IMR-90 (cell line): ENCODE measurements at regions not wholly inside any gene's neighbourhood (a gene's known extent, or its start where the extent isn't known, plus 50 kb on each side); places are given as distances from the start of the nearest gene placed in this dataset.

Experiments used
- ATAC-seq: fragments of 200-7000 bp; cut with Tn5 transposase; 2 replicates; pipeline ENCODE4 v1.9.1; 2020; ENCODE audit warnings: low read depth, mild to moderate bottlenecking, moderate library complexity
- BruUV-seq: library from RNA; stranded (reverse); fragments of 400-500 nt; replicated peaks from 2 replicates; lab custom pipeline; 2021; lab: Mats Ljungman, UMichigan
- CTCF ChIA-PET: fragments of 300-600 bp; formaldehyde crosslinking; extraction: SDS; loops from one replicate; lab custom pipeline; 2021; ENCODE audit warnings: antibody characterized with exemption; lab: Yijun Ruan, JAX
- POLR2A ChIA-PET: fragments of 300-600 bp; sonication (Branson Sonifier 250); formaldehyde crosslinking; loops from one replicate; lab custom pipeline; 2022; ENCODE audit warnings: antibody characterized with exemption; ENCODE audit not compliant: unreplicated experiment; lab: Charles Lee
- DNase-seq: peaks from one replicate; pipeline ENCODE4 v3.0.0; 2013
- H2AFZ ChIP-seq: replicated peaks from 2 replicates; pipeline ENCODE3; 2013; ENCODE audit warnings: low read length, mild to moderate bottlenecking; ENCODE audit not compliant: poor library complexity
- H2AK5ac ChIP-seq: 2 replicates; pipeline ENCODE4 v1.6.1; 2013; ENCODE audit warnings: low read depth, low read length, inconsistent platforms
- H2AK9ac ChIP-seq: replicated peaks from 2 replicates; pipeline ENCODE3; 2013; ENCODE audit warnings: mild to moderate bottlenecking, low read depth, low read length, moderate library complexity; ENCODE audit not compliant: poor library complexity
- H2BK120ac ChIP-seq: 2 replicates; pipeline ENCODE4 v1.6.1; 2013; ENCODE audit warnings: low read depth, low read length, inconsistent platforms
- H2BK15ac ChIP-seq: 3 replicates; pipeline ENCODE4 v1.6.1; 2013; ENCODE audit warnings: low read depth, low read length, inconsistent platforms
- H2BK20ac ChIP-seq: 2 replicates; pipeline ENCODE4 v1.6.1; 2013; ENCODE audit warnings: low read depth, mild to moderate bottlenecking, inconsistent platforms, low read length, moderate library complexity
- H2BK5ac ChIP-seq: 2 replicates; pipeline ENCODE4 v1.6.1; 2013; ENCODE audit warnings: mild to moderate bottlenecking, low read depth, low read length, inconsistent platforms; ENCODE audit not compliant: poor library complexity, severe bottlenecking
- H3K14ac ChIP-seq: replicated peaks from 2 replicates; pipeline ENCODE4 v1.6.1; 2013; ENCODE audit warnings: low read depth, low read length, inconsistent platforms
- H3K18ac ChIP-seq: 2 replicates; pipeline ENCODE4 v1.6.1; 2013; ENCODE audit warnings: low read depth, low read length, control low read depth
- H3K23ac ChIP-seq: 2 replicates; pipeline ENCODE4 v1.6.1; 2013; ENCODE audit warnings: low read depth, low read length, inconsistent platforms
- H3K27ac ChIP-seq: 2 replicates; pipeline ENCODE4 v1.5.1; 2013; ENCODE audit warnings: mild to moderate bottlenecking, control low read depth, low read length; ENCODE audit not compliant: insufficient read depth
- H3K27me3 ChIP-seq: 2 replicates; pipeline ENCODE4 v1.6.1; 2013; ENCODE audit warnings: low read length; ENCODE audit not compliant: control insufficient read depth, insufficient read depth
- H3K36me3 ChIP-seq: 2 replicates; pipeline ENCODE4 v1.6.1; 2013; ENCODE audit warnings: low read length, mixed read lengths; ENCODE audit not compliant: control insufficient read depth, insufficient read depth
- H3K4ac ChIP-seq: 2 replicates; pipeline ENCODE4 v1.6.1; 2013; ENCODE audit warnings: low read depth, low read length, inconsistent platforms
- H3K4me1 ChIP-seq: 2 replicates; pipeline ENCODE4 v1.6.1; 2013; ENCODE audit warnings: low read length, mixed read lengths; ENCODE audit not compliant: control insufficient read depth, insufficient read depth
- H3K4me2 ChIP-seq: 2 replicates; pipeline ENCODE4 v1.6.1; 2013; ENCODE audit warnings: low read depth, mild to moderate bottlenecking, control low read depth, low read length, moderate library complexity
- H3K4me3 ChIP-seq: 2 replicates; pipeline ENCODE4 v1.5.1; 2013; ENCODE audit warnings: low read depth, mild to moderate bottlenecking, control low read depth, low read length, moderate library complexity; ENCODE audit not compliant: insufficient read depth
- H3K56ac ChIP-seq: 2 replicates; pipeline ENCODE4 v1.6.1; 2013; ENCODE audit warnings: low read length, inconsistent platforms; ENCODE audit not compliant: insufficient read depth; ENCODE audit errors: extremely low read depth
- H3K79me1 ChIP-seq, 2 experiments: 2 replicates each; pipeline ENCODE4 v1.6.1; 2013; ENCODE audit warnings: low read length in 2 of 2, inconsistent platforms in 1 of 2, low read depth in 1 of 2
- H3K9ac ChIP-seq: 2 replicates; pipeline ENCODE4 v1.6.1; 2013; ENCODE audit warnings: low read depth, low read length, control low read depth
- H3K9me1 ChIP-seq: 2 replicates; pipeline ENCODE4 v1.6.1; 2013; ENCODE audit warnings: low read length, inconsistent platforms; ENCODE audit not compliant: insufficient read depth
- H3K9me3 ChIP-seq: 2 replicates; pipeline ENCODE4 v1.6.1; 2013; ENCODE audit warnings: low read length; ENCODE audit not compliant: control insufficient read depth, insufficient read depth
- H4K20me1 ChIP-seq: 2 replicates; pipeline ENCODE4 v1.6.1; 2013; ENCODE audit warnings: low read length, inconsistent platforms; ENCODE audit not compliant: insufficient read depth
- H4K5ac ChIP-seq: 2 replicates; pipeline ENCODE4 v1.6.1; 2013; ENCODE audit warnings: mild to moderate bottlenecking, low read depth, low read length, control low read depth
- H4K8ac ChIP-seq, 2 experiments: 2 replicates each; pipeline ENCODE4 v1.6.1; 2013; ENCODE audit warnings: low read depth in 2 of 2, low read length in 2 of 2, control low read depth in 1 of 2, inconsistent platforms in 1 of 2
- H4K91ac ChIP-seq: 2 replicates; pipeline ENCODE4 v1.6.1; 2013; ENCODE audit warnings: low read depth, low read length, inconsistent platforms; ENCODE audit not compliant: insufficient read depth
- BHLHE40 ChIP-seq: fragments of 150-350 bp; IDR thresholded peaks from 2 replicates; pipeline ENCODE4 v1.6.1; 2016; ENCODE audit warnings: mild to moderate bottlenecking, low read depth, low read length
- CEBPB ChIP-seq: IDR thresholded peaks from 2 replicates; pipeline ENCODE4 v1.6.1; 2012; ENCODE audit warnings: low read depth, low read length, improper control_type of control experiment
- CHD1 ChIP-seq: IDR thresholded peaks from 2 replicates; pipeline ENCODE4 v1.6.1; 2012; ENCODE audit warnings: low read depth, low read length, improper control_type of control experiment
- FOS ChIP-seq: fragments of 150-350 bp; IDR thresholded peaks from 2 replicates; pipeline ENCODE4 v1.6.1; 2016; ENCODE audit warnings: low read depth, low read length
- MAFK ChIP-seq: IDR thresholded peaks from 2 replicates; pipeline ENCODE4 v1.6.1; 2012; ENCODE audit warnings: low read depth, low read length, improper control_type of control experiment
- MAZ ChIP-seq: IDR thresholded peaks from 2 replicates; pipeline ENCODE4 v1.6.1; 2012; ENCODE audit warnings: low read depth, mild to moderate bottlenecking, low read length, improper control_type of control experiment, moderate library complexity, borderline replicate concordance
- MXI1 ChIP-seq: IDR thresholded peaks from 2 replicates; pipeline ENCODE4 v1.6.1; 2012; ENCODE audit warnings: low read depth, mild to moderate bottlenecking, low read length, moderate library complexity, borderline replicate concordance
- NFE2L2 ChIP-seq: fragments of 150-350 bp; IDR thresholded peaks from 2 replicates; pipeline ENCODE4 v1.6.1; 2016; ENCODE audit warnings: low read depth, mild to moderate bottlenecking, low read length
- POLR2A ChIP-seq: IDR thresholded peaks from 2 replicates; pipeline ENCODE4 v1.6.1; 2012; ENCODE audit warnings: mild to moderate bottlenecking, low read depth, low read length
- RAD21 ChIP-seq: IDR thresholded peaks from 2 replicates; pipeline ENCODE4 v1.6.1; 2012; ENCODE audit warnings: low read length, improper control_type of control experiment
- RCOR1 ChIP-seq: IDR thresholded peaks from 2 replicates; pipeline ENCODE4 v1.6.1; 2012; ENCODE audit warnings: mild to moderate bottlenecking, low read length, improper control_type of control experiment; ENCODE audit not compliant: insufficient replicate concordance
- RFX5 ChIP-seq: IDR thresholded peaks from 2 replicates; pipeline ENCODE4 v1.8.0; 2012; ENCODE audit warnings: low read depth, mild to moderate bottlenecking, low read length, moderate library complexity
- SMC3 ChIP-seq: fragments of 150-350 bp; IDR thresholded peaks from 2 replicates; pipeline ENCODE4 v1.6.1; 2016; ENCODE audit warnings: low read depth, mild to moderate bottlenecking, antibody characterized with exemption, low read length, moderate library complexity
- USF2 ChIP-seq: fragments of 150-350 bp; IDR thresholded peaks from 2 replicates; pipeline ENCODE4 v1.6.1; 2017; ENCODE audit warnings: mild to moderate bottlenecking, antibody characterized with exemption, low read length, low read depth
- WGBS, 2 experiments: methylation state at CpG; one replicate each; pipeline versions ENCODE4 v1.1.5 to v1.1.7; 2013; ENCODE audit warnings: missing lambda C conversion rate in 2 of 2; ENCODE audit not compliant: insufficient read length in 1 of 2; ENCODE audit errors: extremely low coverage in 2 of 2; 5-methylcytosine and 5-hydroxymethylcytosine counted together
- dilution Hi-C: fragments of 300-500 bp; cut with HindIII; formaldehyde crosslinking; loops from one replicate; pipeline ENCODE4 v1.14.3; 2018; ENCODE audit warnings: low sequenced_read_pairs; ENCODE audit not compliant: unreplicated experiment
- in situ Hi-C: fragments of 300-500 bp; cut with MboI; formaldehyde crosslinking; loops from 3 replicates; pipeline ENCODE4 v1.14.3; 2019; ENCODE audit warnings: low sequenced_read_pairs, inconsistent platforms, mixed read lengths
- intact Hi-C: fragments of 100-400 bp; cut with micrococcal nuclease; formaldehyde crosslinking; loops from 2 replicates; pipeline ENCODE4 v1.10.0; 2022
- TF ChIP-seq, protein P1 (sequence below): fragments of 150-350 bp; IDR thresholded peaks from 2 replicates; pipeline ENCODE4 v1.6.1; 2016; ENCODE audit warnings: low read depth, mild to moderate bottlenecking, low read length, moderate library complexity, borderline replicate concordance
- TF ChIP-seq, protein P2 (sequence below): conservative IDR thresholded peaks from 2 replicates; pipeline ENCODE4 v1.5.1; 2012; ENCODE audit warnings: mild to moderate bottlenecking, low read depth, low read length, improper control_type of control experiment

GRCh38 chr4:33065749-33066148 lies 2345.6 kb downstream of the PCDH7 start:
- H3K27me3 ChIP-seq: no peaks in the 10 kb centered on the region
- H2BK5ac ChIP-seq: no peak overlapping the region
- CTCF ChIA-PET: no interaction called here
- dilution Hi-C loops (no loop called here), intact Hi-C loops (no loop called here), in situ Hi-C loops (no loop called here)
- H3K9ac ChIP-seq: no peak overlapping the region
- no peak overlapping the region for H3K4me2 ChIP-seq
- H2AFZ ChIP-seq: no peak overlapping the region
- H3K9me1 ChIP-seq: no peaks in the 10 kb centered on the region
- H4K5ac ChIP-seq: no peak overlapping the region
- no TSS peak for BruUV-seq
- no peak overlapping the region for H2BK15ac ChIP-seq
- H3K79me1 ChIP-seq: no peaks in the 10 kb centered on the region
- no peak overlapping the region for H3K18ac ChIP-seq
- H3K14ac ChIP-seq: no peak overlapping the region
- no peaks in the 10 kb centered on the region for H4K20me1 ChIP-seq
- no peak overlapping the region for H2BK20ac ChIP-seq
- H3K27ac ChIP-seq: no peak overlapping the region
- H3K56ac ChIP-seq: no peak overlapping the region
- WGBS, 2 experiments: no CpG with 5 or more reads among the region's 8 CpGs
- H4K8ac ChIP-seq: no peak overlapping the region
- DNase-seq (no peak), ATAC-seq (no peak)
- no peak overlapping the region for H2AK9ac ChIP-seq
- TF ChIP-seq, protein P1, sequence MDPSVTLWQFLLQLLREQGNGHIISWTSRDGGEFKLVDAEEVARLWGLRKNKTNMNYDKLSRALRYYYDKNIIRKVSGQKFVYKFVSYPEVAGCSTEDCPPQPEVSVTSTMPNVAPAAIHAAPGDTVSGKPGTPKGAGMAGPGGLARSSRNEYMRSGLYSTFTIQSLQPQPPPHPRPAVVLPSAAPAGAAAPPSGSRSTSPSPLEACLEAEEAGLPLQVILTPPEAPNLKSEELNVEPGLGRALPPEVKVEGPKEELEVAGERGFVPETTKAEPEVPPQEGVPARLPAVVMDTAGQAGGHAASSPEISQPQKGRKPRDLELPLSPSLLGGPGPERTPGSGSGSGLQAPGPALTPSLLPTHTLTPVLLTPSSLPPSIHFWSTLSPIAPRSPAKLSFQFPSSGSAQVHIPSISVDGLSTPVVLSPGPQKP: no peak
- TF ChIP-seq CHD1 (no peak), CEBPB (no peak), MXI1 (no peak), RFX5 (no peak), RAD21 (no peak), MAFK (no peak), USF2 (no peak), SMC3 (no peak), FOS (no peak), POLR2A (no peak), NFE2L2 (no peak), MAZ (no peak), RCOR1 (no peak), BHLHE40 (no peak)
- TF ChIP-seq, protein P2, sequence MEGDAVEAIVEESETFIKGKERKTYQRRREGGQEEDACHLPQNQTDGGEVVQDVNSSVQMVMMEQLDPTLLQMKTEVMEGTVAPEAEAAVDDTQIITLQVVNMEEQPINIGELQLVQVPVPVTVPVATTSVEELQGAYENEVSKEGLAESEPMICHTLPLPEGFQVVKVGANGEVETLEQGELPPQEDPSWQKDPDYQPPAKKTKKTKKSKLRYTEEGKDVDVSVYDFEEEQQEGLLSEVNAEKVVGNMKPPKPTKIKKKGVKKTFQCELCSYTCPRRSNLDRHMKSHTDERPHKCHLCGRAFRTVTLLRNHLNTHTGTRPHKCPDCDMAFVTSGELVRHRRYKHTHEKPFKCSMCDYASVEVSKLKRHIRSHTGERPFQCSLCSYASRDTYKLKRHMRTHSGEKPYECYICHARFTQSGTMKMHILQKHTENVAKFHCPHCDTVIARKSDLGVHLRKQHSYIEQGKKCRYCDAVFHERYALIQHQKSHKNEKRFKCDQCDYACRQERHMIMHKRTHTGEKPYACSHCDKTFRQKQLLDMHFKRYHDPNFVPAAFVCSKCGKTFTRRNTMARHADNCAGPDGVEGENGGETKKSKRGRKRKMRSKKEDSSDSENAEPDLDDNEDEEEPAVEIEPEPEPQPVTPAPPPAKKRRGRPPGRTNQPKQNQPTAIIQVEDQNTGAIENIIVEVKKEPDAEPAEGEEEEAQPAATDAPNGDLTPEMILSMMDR: no peak
- peaks cover 2% of the 10 kb centered on the region for H3K9me3 ChIP-seq
- H3K4me1 ChIP-seq: no peaks in the 10 kb centered on the region
- no peak overlapping the region for H2AK5ac ChIP-seq
- POLR2A ChIA-PET: no interaction called here
- no peak overlapping the region for H3K4ac ChIP-seq
- no peak overlapping the region for H3K4me3 ChIP-seq
- H3K36me3 ChIP-seq: no peaks in the 10 kb centered on the region
- H4K91ac ChIP-seq: no peak overlapping the region
- H3K23ac ChIP-seq: no peak overlapping the region
- H2BK120ac ChIP-seq: no peak overlapping the region
